GM21737 (cell line): ENCODE measurements at regions not wholly inside any gene's neighbourhood (a gene's known extent, or its start where the extent isn't known, plus 50 kb on each side); places are given as distances from the start of the nearest gene placed in this dataset.

Source experiments
- ATAC-seq: cut with Tn5 transposase; IDR thresholded peaks from one replicate; pipeline ENCODE4 v1.9.1; 2021; ENCODE audit warnings: mild to moderate bottlenecking, moderate library complexity; ENCODE audit not compliant: unreplicated experiment

- no peak for ATAC-seq
Observed at GRCh38 chr2:156695020-156695419, 258.8 kb downstream of the GPD2 start.

GRCh38 chr2:156695595-156695994 is 259.4 kb downstream of the GPD2 start:
- no peak for ATAC-seq

GRCh38 chr2:156697906-156698305 is 261.7 kb downstream of the GPD2 start:
- no peak for ATAC-seq

GRCh38 chr2:156700681-156701080 is 264.5 kb downstream of the GPD2 start:
- ATAC-seq: no peak

- ATAC-seq: no peak
Observed at GRCh38 chr2:156702541-156702940, 266.4 kb downstream of the GPD2 start.

- no peak for ATAC-seq
Observed at GRCh38 chr2:156703642-156704041, 267.5 kb downstream of the GPD2 start.

- ATAC-seq: no peak
Observed at GRCh38 chr2:156704132-156704531, 268.0 kb downstream of the GPD2 start.

GRCh38 chr2:156704617-156705016 is 268.4 kb downstream of the GPD2 start:
- no peak for ATAC-seq

GRCh38 chr2:156706576-156706975 is 270.4 kb downstream of the GPD2 start:
- ATAC-seq: no peak

GRCh38 chr2:156708051-156708450 is 271.9 kb downstream of the GPD2 start:
- no peak for ATAC-seq

- ATAC-seq: no peak
Observed at GRCh38 chr2:156709091-156709490, 272.9 kb downstream of the GPD2 start.

- no peak for ATAC-seq
Observed at GRCh38 chr2:156719036-156719435, 282.9 kb downstream of the GPD2 start.

GRCh38 chr2:156727867-156728266 is 291.7 kb downstream of the GPD2 start:
- no peak for ATAC-seq

- ATAC-seq: no peak
Observed at GRCh38 chr2:156728328-156728727, 292.1 kb downstream of the GPD2 start.

GRCh38 chr2:156731506-156731905 is 295.3 kb downstream of the GPD2 start:
- ATAC-seq: no peak

GRCh38 chr2:156736950-156737349 is 300.8 kb downstream of the GPD2 start:
- no peak for ATAC-seq

- ATAC-seq: no peak
Observed at GRCh38 chr2:156739301-156739700, 303.1 kb downstream of the GPD2 start.

GRCh38 chr2:156745619-156746018 is 309.4 kb downstream of the GPD2 start:
- no peak for ATAC-seq

- no peak for ATAC-seq
Observed at GRCh38 chr2:156748221-156748620, 312.0 kb downstream of the GPD2 start.

GRCh38 chr2:156752042-156752441 is 315.9 kb downstream of the GPD2 start:
- ATAC-seq: no peak

GRCh38 chr2:156753766-156754165 is 317.6 kb downstream of the GPD2 start:
- ATAC-seq: no peak

GRCh38 chr2:156756516-156756915 is 320.3 kb downstream of the GPD2 start:
- no peak for ATAC-seq

GRCh38 chr2:156763174-156763573 is 327.0 kb downstream of the GPD2 start:
- ATAC-seq: no peak

GRCh38 chr2:156765043-156765442 is 328.9 kb downstream of the GPD2 start:
- no peak for ATAC-seq
